WTC11 (cell line): ENCODE measurements at regions not wholly inside any gene's neighbourhood (a gene's known extent, or its start where the extent isn't known, plus 50 kb on each side); places are given as distances from the start of the nearest gene placed in this dataset.

Experiments
- ATAC-seq: fragments of 200-7000 bp; cut with Tn5 transposase; 2 replicates; pipeline ENCODE4 v1.10.0; 2021; ENCODE audit warnings: mild to moderate bottlenecking, moderate library complexity
- CTCF ChIA-PET: fragments of 300-600 bp; sonication (Branson Sonifier 250); formaldehyde crosslinking; loops from one replicate; lab custom pipeline; 2021; ENCODE audit warnings: antibody characterized with exemption; lab: Charles Lee
- POLR2A ChIA-PET: fragments of 350-600 bp; sonication (Branson Sonifier 250); formaldehyde crosslinking; loops from one replicate; lab custom pipeline; 2021; ENCODE audit warnings: antibody characterized with exemption; lab: Charles Lee
- DNase-seq: peaks from one replicate; pipeline ENCODE4 v3.0.0; 2021; ENCODE audit warnings: low spot score
- H3K27ac Mint-ChIP-seq: 2 replicates; pipeline ENCODE4 v1.8.0; 2021; ENCODE audit warnings: mixed read lengths
- H3K27me3 Mint-ChIP-seq: 2 replicates; pipeline ENCODE4 v1.8.0; 2021; ENCODE audit warnings: low read depth, mild to moderate bottlenecking, moderate library complexity, mixed read lengths
- H3K36me3 Mint-ChIP-seq: 2 replicates; pipeline ENCODE4 v1.8.0; 2021; ENCODE audit warnings: mixed read lengths
- H3K4me1 Mint-ChIP-seq: 2 replicates; pipeline ENCODE4 v1.8.0; 2022; ENCODE audit warnings: mixed read lengths
- H3K4me3 Mint-ChIP-seq: 2 replicates; pipeline ENCODE4 v1.8.0; 2021; ENCODE audit warnings: mild to moderate bottlenecking, moderate library complexity, mixed read lengths
- H3K9me3 Mint-ChIP-seq: 2 replicates; pipeline ENCODE4 v1.8.0; 2021; ENCODE audit warnings: mixed read lengths
- AR ChIP-seq: fragments of 250-450 bp; sonication (Bioruptor Pico); IDR thresholded peaks from 2 replicates; pipeline ENCODE4 v1.9.0; 2021; ENCODE audit warnings: mild to moderate bottlenecking
- ARID4B ChIP-seq: sonication (generic); formaldehyde crosslinking; IDR thresholded peaks from 2 replicates; pipeline ENCODE4 v1.8.0; 2023; ENCODE audit warnings: missing genetic modification reagents, mild to moderate bottlenecking, borderline replicate concordance
- EMX1 ChIP-seq: fragments of 250-450 bp; sonication (Bioruptor Pico); IDR thresholded peaks from 2 replicates; pipeline ENCODE4 v1.8.0; 2021; ENCODE audit warnings: mild to moderate bottlenecking
- GRHL2 ChIP-seq: fragments of 250-450 bp; sonication (Bioruptor Pico); IDR thresholded peaks from 2 replicates; pipeline ENCODE4 v1.8.0; 2022; ENCODE audit warnings: mild to moderate bottlenecking, moderate library complexity; ENCODE audit not compliant: insufficient replicate concordance, severe bottlenecking
- JAZF1 ChIP-seq: fragments of 250-450 bp; sonication (Bioruptor Pico); IDR thresholded peaks from 2 replicates; pipeline ENCODE4 v1.9.0; 2021; ENCODE audit warnings: moderate library complexity, mild to moderate bottlenecking, inconsistent platforms
- MLX ChIP-seq: sonication (generic); formaldehyde crosslinking; IDR thresholded peaks from 2 replicates; pipeline ENCODE4 v1.8.1; 2023; ENCODE audit warnings: mild to moderate bottlenecking, missing genetic modification reagents, moderate library complexity
- MXD4 ChIP-seq: fragments of 250-450 bp; sonication (Bioruptor Pico); IDR thresholded peaks from 2 replicates; pipeline ENCODE4 v1.8.0; 2021; ENCODE audit warnings: mild to moderate bottlenecking, moderate library complexity, borderline replicate concordance
- NFATC4 ChIP-seq: fragments of 250-450 bp; sonication (Bioruptor Pico); IDR thresholded peaks from 2 replicates; pipeline ENCODE4 v1.9.0; 2021; ENCODE audit warnings: mild to moderate bottlenecking
- NFE2L1 ChIP-seq: sonication (generic); formaldehyde crosslinking; IDR thresholded peaks from 2 replicates; pipeline ENCODE4 v1.8.1; 2023; ENCODE audit warnings: missing genetic modification reagents
- NR1H2 ChIP-seq: sonication (generic); formaldehyde crosslinking; IDR thresholded peaks from 2 replicates; pipeline ENCODE4 v1.9.0; 2021; ENCODE audit warnings: mild to moderate bottlenecking, moderate library complexity, missing genetic modification reagents
- ZNF317 ChIP-seq: sonication (generic); formaldehyde crosslinking; IDR thresholded peaks from 2 replicates; pipeline ENCODE4 v1.8.1; 2023; ENCODE audit warnings: low read depth, mild to moderate bottlenecking, moderate library complexity, missing genetic modification reagents, borderline replicate concordance
- ZNF532 ChIP-seq: fragments of 250-450 bp; sonication (Bioruptor Pico); IDR thresholded peaks from 2 replicates; pipeline ENCODE4 v1.9.0; 2021; ENCODE audit warnings: mild to moderate bottlenecking, borderline replicate concordance
- TF ChIP-seq, protein P1 (sequence below): sonication (generic); formaldehyde crosslinking; IDR thresholded peaks from 2 replicates; pipeline ENCODE4 v1.8.1; 2022; ENCODE audit warnings: missing genetic modification reagents, borderline replicate concordance
- TF ChIP-seq, protein P2 (sequence below): sonication (generic); formaldehyde crosslinking; IDR thresholded peaks from 2 replicates; pipeline ENCODE4 v1.8.1; 2022; ENCODE audit warnings: mild to moderate bottlenecking, missing genetic modification reagents, moderate library complexity, borderline replicate concordance
- TF ChIP-seq, protein P3 (sequence below): sonication (generic); formaldehyde crosslinking; IDR thresholded peaks from 2 replicates; pipeline ENCODE4 v1.8.1; 2023; ENCODE audit warnings: mild to moderate bottlenecking, missing genetic modification reagents
- TF ChIP-seq, protein P4 (sequence below): sonication (generic); formaldehyde crosslinking; IDR thresholded peaks from 2 replicates; pipeline ENCODE4 v1.8.1; 2022; ENCODE audit warnings: low read depth, mild to moderate bottlenecking, moderate library complexity, missing genetic modification reagents, borderline replicate concordance

DNA sequence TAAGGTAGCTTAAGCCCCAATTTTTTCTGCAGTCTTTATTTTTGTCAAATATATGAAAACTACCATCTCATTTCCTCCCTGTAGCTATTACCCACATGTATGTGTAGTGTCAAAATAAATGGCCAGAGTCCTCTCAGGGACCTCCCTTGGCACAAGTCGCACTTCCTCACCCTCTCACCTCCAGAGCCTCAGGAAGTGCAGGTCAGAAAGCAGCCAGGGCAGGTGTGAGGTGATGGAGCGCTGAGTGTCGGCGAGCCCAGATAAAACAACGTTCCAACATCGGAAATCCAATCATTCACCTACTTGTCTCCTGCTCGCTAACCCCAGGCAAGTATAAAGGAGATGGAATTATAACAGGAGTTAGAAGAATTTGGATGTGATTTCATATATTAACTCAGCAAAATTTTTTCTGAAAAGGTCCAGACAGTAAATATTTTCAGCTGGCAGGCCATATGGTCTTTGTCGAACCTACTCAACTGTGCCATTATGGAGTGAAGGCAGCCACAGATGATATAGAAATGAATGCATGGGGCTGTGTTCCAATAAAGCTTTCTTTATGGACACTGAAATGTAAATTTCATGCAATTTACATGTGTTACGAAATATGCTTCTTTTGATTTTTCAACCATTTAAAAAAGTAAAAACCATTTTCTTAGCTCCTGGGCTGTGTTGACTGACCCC is 76.8 kb upstream of the ERG start (continued):
- TF ChIP-seq, protein P1, sequence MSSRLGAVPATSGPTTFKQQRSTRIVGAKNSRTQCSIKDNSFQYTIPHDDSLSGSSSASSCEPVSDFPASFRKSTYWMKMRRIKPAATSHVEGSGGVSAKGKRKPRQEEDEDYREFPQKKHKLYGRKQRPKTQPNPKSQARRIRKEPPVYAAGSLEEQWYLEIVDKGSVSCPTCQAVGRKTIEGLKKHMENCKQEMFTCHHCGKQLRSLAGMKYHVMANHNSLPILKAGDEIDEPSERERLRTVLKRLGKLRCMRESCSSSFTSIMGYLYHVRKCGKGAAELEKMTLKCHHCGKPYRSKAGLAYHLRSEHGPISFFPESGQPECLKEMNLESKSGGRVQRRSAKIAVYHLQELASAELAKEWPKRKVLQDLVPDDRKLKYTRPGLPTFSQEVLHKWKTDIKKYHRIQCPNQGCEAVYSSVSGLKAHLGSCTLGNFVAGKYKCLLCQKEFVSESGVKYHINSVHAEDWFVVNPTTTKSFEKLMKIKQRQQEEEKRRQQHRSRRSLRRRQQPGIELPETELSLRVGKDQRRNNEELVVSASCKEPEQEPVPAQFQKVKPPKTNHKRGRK (CRISPR knock-in tag): no peak

- ChIA-PET POLR2A (no interaction called here), CTCF (no interaction called here)
- H3K9me3 Mint-ChIP-seq: no peaks in the 10 kb centered on the region
- H3K4me1 Mint-ChIP-seq: peaks cover 2% of the 10 kb centered on the region
- no peak overlapping the region for H3K27ac Mint-ChIP-seq
- no peak overlapping the region for H3K4me3 Mint-ChIP-seq
- no peak for ATAC-seq
- no peaks in the 10 kb centered on the region for H3K27me3 Mint-ChIP-seq
- no peaks in the 10 kb centered on the region for H3K36me3 Mint-ChIP-seq
- no peak for DNase-seq
- TF ChIP-seq, protein P2, sequence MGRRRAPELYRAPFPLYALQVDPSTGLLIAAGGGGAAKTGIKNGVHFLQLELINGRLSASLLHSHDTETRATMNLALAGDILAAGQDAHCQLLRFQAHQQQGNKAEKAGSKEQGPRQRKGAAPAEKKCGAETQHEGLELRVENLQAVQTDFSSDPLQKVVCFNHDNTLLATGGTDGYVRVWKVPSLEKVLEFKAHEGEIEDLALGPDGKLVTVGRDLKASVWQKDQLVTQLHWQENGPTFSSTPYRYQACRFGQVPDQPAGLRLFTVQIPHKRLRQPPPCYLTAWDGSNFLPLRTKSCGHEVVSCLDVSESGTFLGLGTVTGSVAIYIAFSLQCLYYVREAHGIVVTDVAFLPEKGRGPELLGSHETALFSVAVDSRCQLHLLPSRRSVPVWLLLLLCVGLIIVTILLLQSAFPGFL (CRISPR knock-in tag): no peak
- TF ChIP-seq MXD4 (CRISPR knock-in tag): no peak
- TF ChIP-seq, protein P3, sequence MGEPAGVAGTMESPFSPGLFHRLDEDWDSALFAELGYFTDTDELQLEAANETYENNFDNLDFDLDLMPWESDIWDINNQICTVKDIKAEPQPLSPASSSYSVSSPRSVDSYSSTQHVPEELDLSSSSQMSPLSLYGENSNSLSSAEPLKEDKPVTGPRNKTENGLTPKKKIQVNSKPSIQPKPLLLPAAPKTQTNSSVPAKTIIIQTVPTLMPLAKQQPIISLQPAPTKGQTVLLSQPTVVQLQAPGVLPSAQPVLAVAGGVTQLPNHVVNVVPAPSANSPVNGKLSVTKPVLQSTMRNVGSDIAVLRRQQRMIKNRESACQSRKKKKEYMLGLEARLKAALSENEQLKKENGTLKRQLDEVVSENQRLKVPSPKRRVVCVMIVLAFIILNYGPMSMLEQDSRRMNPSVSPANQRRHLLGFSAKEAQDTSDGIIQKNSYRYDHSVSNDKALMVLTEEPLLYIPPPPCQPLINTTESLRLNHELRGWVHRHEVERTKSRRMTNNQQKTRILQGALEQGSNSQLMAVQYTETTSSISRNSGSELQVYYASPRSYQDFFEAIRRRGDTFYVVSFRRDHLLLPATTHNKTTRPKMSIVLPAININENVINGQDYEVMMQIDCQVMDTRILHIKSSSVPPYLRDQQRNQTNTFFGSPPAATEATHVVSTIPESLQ: no peak
- TF ChIP-seq ARID4B (CRISPR knock-in tag): no peak
- TF ChIP-seq NR1H2 (CRISPR knock-in tag): no peak
- TF ChIP-seq JAZF1 (CRISPR knock-in tag): no peak
- no peak for TF ChIP-seq ZNF317 (CRISPR knock-in tag)
- TF ChIP-seq MLX: no peak
- TF ChIP-seq NFATC4: no peak
- TF ChIP-seq GRHL2 (CRISPR knock-in tag): no peak
- no peak for TF ChIP-seq ZNF532 (CRISPR knock-in tag)
- no peak for TF ChIP-seq NFE2L1 (CRISPR knock-in tag)
- TF ChIP-seq AR (CRISPR knock-in tag): no peak
- no peak for TF ChIP-seq EMX1 (CRISPR knock-in tag)
- TF ChIP-seq, protein P4, sequence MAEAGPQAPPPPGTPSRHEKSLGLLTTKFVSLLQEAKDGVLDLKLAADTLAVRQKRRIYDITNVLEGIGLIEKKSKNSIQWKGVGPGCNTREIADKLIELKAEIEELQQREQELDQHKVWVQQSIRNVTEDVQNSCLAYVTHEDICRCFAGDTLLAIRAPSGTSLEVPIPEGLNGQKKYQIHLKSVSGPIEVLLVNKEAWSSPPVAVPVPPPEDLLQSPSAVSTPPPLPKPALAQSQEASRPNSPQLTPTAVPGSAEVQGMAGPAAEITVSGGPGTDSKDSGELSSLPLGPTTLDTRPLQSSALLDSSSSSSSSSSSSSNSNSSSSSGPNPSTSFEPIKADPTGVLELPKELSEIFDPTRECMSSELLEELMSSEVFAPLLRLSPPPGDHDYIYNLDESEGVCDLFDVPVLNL: no peak
Observed at GRCh38 chr21:38577887-38578286, 79.6 kb upstream of the ERG start.
